LHCN-M2 (cell line): ENCODE measurements at regions not wholly inside any gene's neighbourhood (a gene's known extent, or its start where the extent isn't known, plus 50 kb on each side); places are given as distances from the start of the nearest gene placed in this dataset.

Source experiments
- DNase-seq: peaks from one replicate; pipeline ENCODE4 v3.0.0-alpha.2; 2012; ENCODE audit warnings: low read depth

- DNase-seq = no peak
Observed at GRCh38 chr13:111394211-111394922, 73.9 kb downstream of the TEX29 start.

GRCh38 chr13:111395511-111396393 lies 75.3 kb downstream of the TEX29 start:
- no peak for DNase-seq

- DNase-seq = no peak
Observed at GRCh38 chr13:111396457-111396856, 76.0 kb downstream of the TEX29 start.

DNA sequence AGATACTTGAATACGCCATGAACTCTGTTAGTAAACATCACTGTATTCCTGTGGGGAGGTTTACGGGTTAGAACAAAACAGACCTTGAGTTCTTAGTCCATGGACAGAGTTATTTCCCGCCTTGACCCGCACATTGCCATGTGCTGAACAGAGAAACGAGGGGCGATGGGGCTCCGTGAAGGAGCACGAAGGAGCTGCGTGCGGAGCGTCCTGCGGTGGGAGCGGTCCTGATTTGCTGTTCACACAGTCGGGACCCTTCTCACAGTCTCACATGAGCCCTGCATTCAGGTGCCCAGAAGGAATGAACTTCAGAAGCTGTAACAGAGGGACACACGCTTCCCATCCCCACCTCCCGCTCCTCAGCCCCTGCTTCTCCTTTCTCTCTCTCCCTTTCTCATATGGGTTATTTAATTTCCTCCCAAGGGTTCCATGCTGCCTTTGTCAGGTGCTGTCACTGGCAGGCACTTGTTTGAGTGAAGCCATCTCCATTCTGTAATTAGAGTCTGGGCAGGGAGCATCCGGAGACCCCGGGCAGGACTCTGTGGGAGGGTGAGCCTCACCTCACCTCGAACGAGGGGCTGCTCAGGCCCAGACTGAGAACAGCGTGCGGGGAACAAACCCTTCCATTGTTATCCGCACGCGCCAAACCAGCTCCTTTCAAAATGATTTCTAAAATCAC lies 76.9 kb downstream of the TEX29 start:
- no peak for DNase-seq

DNA sequence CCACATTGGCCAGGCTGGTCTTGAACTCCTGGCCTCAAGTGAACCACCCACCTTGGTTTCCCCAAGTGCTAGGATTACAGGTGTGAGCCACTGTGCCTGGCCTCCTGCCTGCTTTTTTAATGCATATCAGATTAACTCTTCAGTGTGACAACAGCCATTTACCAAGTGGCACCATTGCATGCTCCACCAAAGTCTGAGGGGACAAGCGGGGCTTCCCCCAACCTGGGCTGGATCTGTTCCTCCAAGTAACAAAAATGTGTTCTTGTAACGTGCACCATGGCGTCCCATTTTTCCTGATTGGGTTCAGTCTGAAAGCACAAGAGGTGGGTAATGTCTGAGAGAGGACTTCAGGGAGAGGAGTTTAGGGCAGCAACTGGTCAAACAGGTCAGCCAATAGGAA lies 77.8 kb downstream of the TEX29 start:
- DNase-seq = no peak

- no peak for DNase-seq
Observed at GRCh38 chr13:111398715-111399299, 78.4 kb downstream of the TEX29 start.

DNA sequence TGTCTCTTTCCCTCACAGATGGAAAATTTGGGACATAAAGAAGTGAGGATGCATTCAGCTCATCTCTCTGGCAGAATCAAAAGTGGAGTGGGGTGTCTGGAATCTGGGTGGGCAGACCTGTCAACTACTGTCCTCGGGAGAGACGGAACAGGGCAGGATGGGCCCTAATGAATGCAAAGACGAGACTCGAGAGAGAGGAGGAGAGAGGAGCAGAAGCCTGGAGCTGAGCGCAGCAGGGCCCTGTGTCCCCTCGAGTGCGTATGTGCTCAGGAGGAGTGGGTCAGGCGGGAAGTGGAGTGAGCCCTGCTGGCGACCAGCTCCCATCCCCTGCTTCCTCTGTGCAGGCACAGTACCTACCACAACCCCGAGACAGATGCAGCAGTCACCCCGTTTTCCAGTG lies 78.9 kb downstream of the TEX29 start:
- no peak for DNase-seq

DNA sequence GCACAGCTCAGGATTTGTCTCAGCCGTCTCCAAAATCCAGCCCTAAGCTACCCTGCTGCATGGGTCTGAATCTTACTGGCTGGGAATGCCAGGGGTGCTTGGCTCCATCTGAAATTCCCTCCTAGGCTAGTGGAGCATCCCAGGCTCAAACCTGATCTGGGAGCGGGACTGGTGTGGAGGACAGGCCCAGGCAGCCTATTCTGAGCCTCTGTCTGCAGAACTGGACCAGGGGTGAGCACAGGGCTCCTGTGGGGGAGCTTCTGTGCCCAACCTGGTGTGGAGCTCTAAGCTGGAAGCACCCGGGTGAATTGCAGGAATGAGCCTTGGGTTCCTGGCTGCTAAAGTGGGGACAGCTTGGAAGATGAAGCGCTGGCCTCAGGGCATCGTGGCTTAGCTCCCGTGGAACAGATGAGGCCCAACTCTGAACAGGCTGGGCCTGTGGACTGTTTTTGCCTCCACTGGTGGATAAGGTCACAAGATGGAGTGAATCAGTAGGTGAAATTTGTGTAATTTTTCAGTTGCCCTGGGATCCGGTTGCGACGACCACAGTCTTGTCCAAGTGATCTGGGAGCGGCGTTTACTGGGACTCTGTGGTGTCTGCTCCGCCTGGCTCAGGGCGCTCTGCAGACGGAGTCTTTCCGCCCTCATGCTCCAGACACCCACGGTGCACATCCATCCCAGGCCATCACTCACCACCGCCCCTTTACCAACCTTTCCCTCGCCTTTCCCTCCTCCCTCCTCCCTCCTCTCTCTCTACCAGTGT lies 79.5 kb downstream of the TEX29 start:
- DNase-seq = no peak

DNA sequence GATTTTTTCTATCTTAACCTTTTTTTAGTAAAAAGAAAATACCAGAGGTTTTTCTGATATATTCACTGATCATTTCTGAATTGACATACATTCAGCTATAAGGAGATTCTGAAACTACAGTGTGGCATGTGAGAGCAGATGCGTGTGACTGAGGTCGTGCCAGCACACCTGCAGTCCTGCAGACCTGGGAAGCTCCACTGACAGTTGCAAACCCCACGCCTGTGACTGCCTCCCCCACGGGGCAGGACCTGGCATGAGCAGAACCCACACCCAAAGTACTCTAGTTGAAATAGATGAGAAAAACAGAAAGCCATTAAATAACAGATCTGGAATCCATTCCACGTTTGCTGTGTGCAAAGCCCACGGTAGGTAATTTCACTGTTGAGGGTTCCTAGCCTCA lies 80.7 kb downstream of the TEX29 start:
- no peak for DNase-seq

DNA sequence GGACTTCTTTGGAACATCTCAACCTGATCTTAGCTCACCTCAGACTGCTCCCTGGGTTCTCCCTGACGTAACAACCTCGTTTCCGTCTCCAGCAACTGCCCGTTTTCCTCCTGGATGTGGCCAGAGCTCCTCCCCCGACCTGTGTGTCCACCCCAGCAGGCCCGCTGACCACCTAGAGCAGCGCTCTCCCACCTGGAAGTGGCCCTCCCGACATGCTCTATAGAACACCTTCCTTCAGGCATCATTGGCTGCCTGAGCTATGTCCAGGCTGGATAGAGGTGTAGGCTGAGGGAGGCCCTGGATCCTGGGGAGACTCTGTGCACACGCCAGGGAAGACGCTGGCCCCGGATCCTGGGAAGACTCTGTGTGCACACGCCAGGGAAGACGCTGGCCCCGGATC lies 81.3 kb downstream of the TEX29 start:
- DNase-seq = no peak

GRCh38 chr13:111402441-111402840 lies 82.0 kb downstream of the TEX29 start:
- no peak for DNase-seq

GRCh38 chr13:111403266-111403665 lies 82.8 kb downstream of the TEX29 start:
- no peak for DNase-seq

DNA sequence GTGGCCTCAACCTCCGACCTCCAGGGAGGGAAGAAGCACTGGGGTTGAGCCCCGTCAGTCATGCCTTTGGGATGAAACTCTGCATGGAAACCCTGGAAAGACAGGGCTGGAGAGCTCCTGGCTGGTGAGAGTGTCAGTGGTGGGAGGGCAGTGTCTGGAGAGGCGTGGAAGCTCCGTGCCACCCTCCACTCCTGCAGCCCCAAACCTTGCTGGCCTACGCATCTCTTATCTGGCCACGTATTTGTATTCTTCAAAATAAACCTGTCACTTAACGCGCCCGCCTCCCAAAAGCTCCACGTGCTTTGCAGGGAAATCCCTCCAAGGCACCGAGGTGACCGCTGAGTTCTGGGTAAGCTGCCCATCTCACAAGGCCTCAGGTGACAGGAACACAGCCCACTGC lies 84.3 kb downstream of the TEX29 start:
- no peak for DNase-seq

GRCh38 chr13:111406636-111407035 lies 86.2 kb downstream of the TEX29 start:
- no peak for DNase-seq

DNA sequence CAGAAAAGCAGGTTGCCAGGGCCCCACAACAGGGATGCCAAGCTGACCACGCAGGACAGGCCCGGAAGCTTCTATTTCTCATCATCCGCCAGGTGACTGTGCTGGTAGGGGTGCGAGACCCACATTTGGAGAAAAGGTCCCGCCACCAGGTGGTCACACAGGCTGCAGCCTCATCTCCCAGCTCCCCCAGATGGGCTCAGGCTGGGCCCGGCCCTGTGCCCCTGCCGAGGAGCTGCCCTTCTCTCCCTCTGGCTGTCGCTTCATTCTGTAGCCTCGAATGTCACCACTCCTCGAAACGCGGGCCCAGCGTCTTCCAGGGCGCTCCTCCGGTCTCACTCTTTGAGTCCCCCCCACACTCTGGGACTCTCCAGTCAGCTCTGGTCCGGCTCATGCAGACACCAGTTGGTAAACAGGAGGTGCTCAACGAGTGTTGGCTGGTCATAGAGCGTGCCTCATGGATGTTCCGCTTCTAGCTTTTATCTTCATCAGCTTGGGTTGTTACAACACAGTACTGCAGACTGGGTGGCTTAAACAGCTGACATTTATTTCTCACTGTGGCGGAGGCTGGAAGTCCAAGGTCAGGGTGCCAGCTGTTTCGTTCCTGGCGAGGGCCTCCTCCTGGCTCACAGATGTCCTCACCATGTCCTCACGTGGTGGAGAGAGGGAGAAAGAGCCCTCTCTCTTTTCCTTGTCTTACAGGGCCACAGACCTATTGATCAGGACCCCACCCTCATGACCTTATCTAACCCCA lies 87.1 kb downstream of the TEX29 start:
- peak; percentile 6 for DNase-seq

DNA sequence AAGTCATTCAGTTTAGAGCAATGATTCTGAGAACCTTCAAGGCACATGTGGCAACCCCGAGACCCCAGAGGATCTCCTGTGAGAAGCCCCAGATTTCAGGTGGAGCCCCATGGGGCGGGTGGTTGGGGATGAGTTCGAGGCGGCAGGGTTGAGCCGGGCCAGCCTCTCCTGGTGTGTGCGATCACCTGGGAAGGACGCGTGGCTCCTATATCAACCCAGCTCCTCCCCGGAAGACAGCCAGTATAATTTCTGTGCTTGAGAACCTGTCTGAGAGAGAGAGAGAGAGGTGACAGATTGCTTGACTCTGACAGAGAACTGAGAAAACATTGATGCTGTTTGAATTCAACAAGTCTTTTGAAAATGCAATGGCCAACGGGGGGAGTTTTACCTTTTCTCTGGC lies 89.0 kb downstream of the TEX29 start:
- no peak for DNase-seq

GRCh38 chr13:111410232-111411021 lies 90.0 kb downstream of the TEX29 start:
- no peak for DNase-seq

GRCh38 chr13:111411151-111411858 lies 90.9 kb downstream of the TEX29 start:
- DNase-seq = no peak
